Lung (tissue), 11 donors: ENCODE measurements at regions not wholly inside any gene's neighbourhood (a gene's known extent, or its start where the extent isn't known, plus 50 kb on each side); places are given as distances from the start of the nearest gene placed in this dataset.

Experiments used
- ATAC-seq: fragments of 200-7000 bp; cut with Tn5 transposase; one replicate; pipeline ENCODE4 v1.9.1; 2020; ENCODE audit warnings: moderate number of reproducible peaks; ENCODE audit not compliant: insufficient read depth, low FRiP score
- DNase-seq, 3 donors: peaks; one replicate each; pipeline ENCODE4 v3.0.0-alpha.2; 2013 to 2017
- H3K27ac ChIP-seq, 2 donors: one replicate each; pipeline ENCODE4 v1.5.1; 2013; ENCODE audit warnings: mild to moderate bottlenecking in 2 of 2, moderate library complexity in 2 of 2, control low read depth in 1 of 2, inconsistent platforms in 1 of 2, low read depth in 1 of 2, low read length in 1 of 2
- H3K27me3 ChIP-seq, 3 donors: one replicate each; pipeline ENCODE4 v1.5.1; 2013; ENCODE audit warnings: low read length in 2 of 3; ENCODE audit not compliant: control insufficient read depth in 3 of 3, insufficient read depth in 3 of 3
- H3K36me3 ChIP-seq, 4 donors: one replicate each; pipeline ENCODE4 v1.5.1; 2013; ENCODE audit warnings: low read length in 4 of 4, mild to moderate bottlenecking in 1 of 4, moderate library complexity in 1 of 4; ENCODE audit not compliant: control insufficient read depth in 4 of 4, insufficient read depth in 4 of 4
- H3K4me1 ChIP-seq, 5 donors: one replicate each; pipeline ENCODE4 v1.5.1; 2013; ENCODE audit warnings: low read length in 5 of 5, mild to moderate bottlenecking in 2 of 5, moderate library complexity in 1 of 5; ENCODE audit not compliant: control insufficient read depth in 5 of 5, insufficient read depth in 5 of 5
- H3K4me3 ChIP-seq: one replicate; pipeline ENCODE4 v1.5.1; 2013; ENCODE audit warnings: mild to moderate bottlenecking, control low read depth, moderate library complexity
- H3K9ac ChIP-seq, 2 donors: one replicate each; pipeline ENCODE4 v1.5.1; 2013; ENCODE audit warnings: low read length in 2 of 2, control low read depth in 1 of 2; ENCODE audit not compliant: insufficient read depth in 1 of 2
- H3K9me3 ChIP-seq, 4 donors: one replicate each; pipeline ENCODE4 v1.5.1; 2013; ENCODE audit warnings: low read length in 3 of 4, mild to moderate bottlenecking in 1 of 4, moderate library complexity in 1 of 4; ENCODE audit not compliant: control insufficient read depth in 4 of 4, insufficient read depth in 3 of 4
- WGBS, 2 donors: extraction: QIAGEN DNeasy Blood & Tissue Kit; methylation state at CpG; one replicate each; pipeline ENCODE4 v1.1.7; 2013; 5-methylcytosine and 5-hydroxymethylcytosine counted together
- TF ChIP-seq, protein P1 (sequence below): IDR thresholded peaks from 2 replicates; pipeline ENCODE4 v1.5.1; 2012; ENCODE audit warnings: mild to moderate bottlenecking; ENCODE audit errors: control extremely low read depth, extremely low read depth
- donor health status: control.
- donor health status: control.
- donor health status: Bipolar disorder and iron deficiency.
- donor health status: healthy.
- donor health status: DM: yes; HTN: yes; CAD: no.

- WGBS, 2 donors: 88 to 93% methylated on average over 9 of the region's 9 CpGs
- Histone ChIP-seq H3K9ac (no peak overlapping the region), H3K27me3 (no peaks in the 10 kb centered on the region), H3K9me3 (no peaks in the 10 kb centered on the region), H3K4me3 (no peak overlapping the region), H3K36me3 (no peaks in the 10 kb centered on the region), H3K27ac (no peak overlapping the region), H3K4me1 (no peaks in the 10 kb centered on the region)
- ATAC-seq (no peak), DNase-seq (no peak)
- TF ChIP-seq, protein P1, sequence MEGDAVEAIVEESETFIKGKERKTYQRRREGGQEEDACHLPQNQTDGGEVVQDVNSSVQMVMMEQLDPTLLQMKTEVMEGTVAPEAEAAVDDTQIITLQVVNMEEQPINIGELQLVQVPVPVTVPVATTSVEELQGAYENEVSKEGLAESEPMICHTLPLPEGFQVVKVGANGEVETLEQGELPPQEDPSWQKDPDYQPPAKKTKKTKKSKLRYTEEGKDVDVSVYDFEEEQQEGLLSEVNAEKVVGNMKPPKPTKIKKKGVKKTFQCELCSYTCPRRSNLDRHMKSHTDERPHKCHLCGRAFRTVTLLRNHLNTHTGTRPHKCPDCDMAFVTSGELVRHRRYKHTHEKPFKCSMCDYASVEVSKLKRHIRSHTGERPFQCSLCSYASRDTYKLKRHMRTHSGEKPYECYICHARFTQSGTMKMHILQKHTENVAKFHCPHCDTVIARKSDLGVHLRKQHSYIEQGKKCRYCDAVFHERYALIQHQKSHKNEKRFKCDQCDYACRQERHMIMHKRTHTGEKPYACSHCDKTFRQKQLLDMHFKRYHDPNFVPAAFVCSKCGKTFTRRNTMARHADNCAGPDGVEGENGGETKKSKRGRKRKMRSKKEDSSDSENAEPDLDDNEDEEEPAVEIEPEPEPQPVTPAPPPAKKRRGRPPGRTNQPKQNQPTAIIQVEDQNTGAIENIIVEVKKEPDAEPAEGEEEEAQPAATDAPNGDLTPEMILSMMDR: no peak
Observed at GRCh38 chr12:5267603-5268423, 164.1 kb upstream of the NTF3 start.

- DNase-seq: no peak
- H3K27me3 ChIP-seq: no peaks in the 10 kb centered on the region
- no peak overlapping the region for H3K27ac ChIP-seq
- H3K4me1 ChIP-seq: peaks cover 0 to 2% (median 0%) of the 10 kb centered on the region in 5 donors
- no peaks in the 10 kb centered on the region for H3K36me3 ChIP-seq
- TF ChIP-seq, protein P1: no peak
- H3K9me3 ChIP-seq: no peaks in the 10 kb centered on the region
- no peak overlapping the region for H3K9ac ChIP-seq
- 91% methylated on average over 6 of the region's 6 CpGs for WGBS, 2 donors
- no peak for ATAC-seq
- no peak overlapping the region for H3K4me3 ChIP-seq
Observed at GRCh38 chr12:5268424-5269210, 163.3 kb upstream of the NTF3 start.

DNA sequence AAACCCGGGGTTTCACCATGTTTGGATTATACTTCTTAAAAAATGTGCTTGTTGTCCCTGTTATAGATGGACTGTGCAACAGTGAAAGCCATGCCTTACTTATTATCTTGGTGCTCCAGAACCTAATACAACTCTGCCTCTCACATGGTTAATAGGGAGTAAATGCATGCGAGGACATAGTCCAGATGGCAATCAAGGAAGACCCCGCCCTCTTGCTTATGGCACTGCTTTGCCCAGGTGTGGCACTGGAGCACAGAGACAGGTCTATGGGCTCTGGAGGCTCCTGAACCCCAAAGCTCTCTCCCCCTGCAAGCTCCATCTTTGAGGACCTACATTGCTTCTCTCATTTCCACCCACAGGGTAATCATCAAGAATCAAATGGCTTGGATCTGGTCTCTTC, 162.1 kb upstream of the NTF3 start:
- ATAC-seq (no peak), DNase-seq (no peak)
- Histone ChIP-seq H3K27ac (no peak overlapping the region), H3K27me3 (no peaks in the 10 kb centered on the region), H3K4me3 (no peak overlapping the region), H3K9me3 (no peaks in the 10 kb centered on the region), H3K4me1 (peaks cover 0 to 3% (median 0%) of the 10 kb centered on the region in 5 donors), H3K36me3 (no peaks in the 10 kb centered on the region), H3K9ac (no peak overlapping the region)
- WGBS, 2 donors: 86 to 90% methylated on average over 3 of the region's 3 CpGs
- TF ChIP-seq, protein P1: no peak
